ENCODE measurements at regions not wholly inside any gene's neighbourhood (a gene's known extent, or its start where the extent isn't known, plus 50 kb on each side); places are given as distances from the start of the nearest gene placed in this dataset.

DNA sequence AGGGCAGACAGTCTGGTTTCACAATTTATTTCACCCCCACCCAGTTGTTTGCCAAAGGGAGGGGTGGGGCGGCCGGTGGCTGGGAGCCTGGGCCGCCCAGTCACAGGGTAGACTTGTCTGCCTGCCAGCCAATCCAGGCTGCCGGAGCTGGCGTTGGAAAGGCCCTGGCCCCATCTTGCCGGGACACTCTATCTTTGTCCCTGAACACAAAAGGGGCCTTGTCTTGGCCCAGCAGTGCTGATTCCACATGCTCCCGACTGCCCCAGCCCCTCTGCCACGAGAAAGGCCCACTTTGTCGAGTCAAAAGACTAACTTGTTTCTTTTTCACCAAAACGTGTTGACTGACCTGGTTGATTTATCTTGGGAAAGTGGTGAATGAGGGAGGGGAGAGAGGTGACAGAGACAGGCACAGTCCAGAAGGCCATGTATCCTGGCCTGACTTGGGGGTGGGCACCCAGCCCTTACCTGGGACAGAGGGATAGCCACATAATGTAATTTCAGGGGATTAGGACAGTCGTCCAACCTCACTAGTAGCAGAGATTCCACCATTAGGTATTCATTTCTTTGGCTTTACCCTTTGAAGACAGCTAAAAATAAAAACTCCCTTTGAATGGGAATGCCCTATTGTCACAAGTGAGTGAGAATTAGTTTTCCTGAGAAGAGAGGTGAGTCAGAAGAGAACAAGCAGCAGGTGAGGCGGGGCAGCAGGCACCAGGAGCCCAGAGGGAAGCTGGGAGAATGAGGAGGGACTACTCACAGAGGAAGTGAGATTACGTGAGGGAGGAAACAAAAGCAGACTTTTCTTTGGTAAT, 67.0 kb upstream of the SIRPA start:
- DNase-seq (ENCODE audit: missing footprints) (no peak), ATAC-seq (peak; percentile 58)
- intact Hi-C loops (cut with DNase I) = no loop called here

DNA sequence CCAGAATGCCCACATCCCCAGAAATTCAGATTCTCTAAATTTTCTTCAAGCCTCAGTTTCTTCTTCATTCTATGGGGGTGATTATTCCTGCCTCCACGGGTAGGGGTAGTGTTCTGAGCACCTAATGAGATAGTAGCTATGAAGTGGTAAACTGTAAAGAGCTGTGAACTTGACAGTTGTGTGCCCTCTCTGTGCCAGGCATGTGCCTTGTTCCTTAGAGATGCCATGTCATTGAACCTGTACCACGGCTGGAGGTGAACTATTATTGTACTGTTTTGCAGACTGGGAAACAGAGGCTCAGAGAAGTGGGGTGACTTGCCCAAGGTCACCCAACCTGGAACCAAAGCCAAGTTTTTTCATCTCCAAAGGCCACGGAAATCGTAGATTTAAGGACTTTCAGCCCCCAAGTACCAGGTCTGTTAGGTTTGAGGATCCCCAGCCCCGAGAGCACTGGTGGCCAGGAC, 67.7 kb upstream of the SIRPA start:
- DNase-seq (ENCODE audit: missing footprints) = no peak
- ATAC-seq = no peak
- intact Hi-C loops (cut with DNase I) = no loop called here

DNA sequence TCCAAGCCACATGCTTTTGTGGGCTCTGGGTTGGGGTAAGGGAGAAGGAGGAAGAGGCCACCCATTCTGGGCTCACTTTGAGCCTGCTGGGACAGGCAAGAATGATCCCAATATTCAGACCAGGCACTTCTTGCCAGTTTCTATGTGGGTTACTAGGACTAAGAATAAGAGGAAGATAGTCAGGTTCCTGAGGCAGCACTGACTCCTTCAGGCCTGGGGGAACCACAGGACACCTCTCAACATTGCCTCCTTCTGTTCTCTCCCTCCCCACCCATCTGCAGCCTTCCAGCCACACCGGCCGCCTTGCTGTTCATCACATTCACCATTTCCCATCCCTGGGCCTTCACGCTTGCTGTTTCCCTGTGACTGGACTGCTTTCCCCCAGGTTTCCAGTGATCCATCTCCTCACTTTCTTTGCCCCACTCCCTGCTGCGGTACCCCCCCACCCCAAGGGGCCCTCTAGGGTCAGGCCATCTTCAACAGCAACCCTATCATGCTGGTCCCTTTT, 69.2 kb upstream of the SIRPA start:
- intact Hi-C loops (cut with DNase I) = no loop called here
- DNase-seq (ENCODE audit: missing footprints) = no peak
- no peak for ATAC-seq

DNA sequence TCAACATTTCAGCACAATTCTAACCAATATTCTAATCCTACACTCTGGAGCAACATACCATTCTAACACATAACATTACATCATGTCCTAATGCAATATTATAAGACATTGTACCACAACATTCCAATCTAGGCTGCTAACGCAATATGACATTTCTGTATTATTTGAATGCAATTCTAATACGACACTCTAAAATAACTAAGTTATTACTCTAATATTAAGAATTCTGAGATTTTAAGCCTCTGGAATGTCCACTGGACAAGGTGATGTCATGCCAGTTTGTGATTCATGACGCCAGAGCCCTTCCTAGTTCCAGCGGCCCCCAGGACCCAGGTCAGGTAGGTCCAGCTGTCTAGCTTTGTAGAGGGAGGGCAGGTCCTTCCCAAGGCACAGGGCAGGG, 69.7 kb upstream of the SIRPA start:
- DNase-seq (ENCODE audit: missing footprints) (no peak), ATAC-seq (no peak)
- intact Hi-C loops (cut with DNase I) = no loop called here

DNA sequence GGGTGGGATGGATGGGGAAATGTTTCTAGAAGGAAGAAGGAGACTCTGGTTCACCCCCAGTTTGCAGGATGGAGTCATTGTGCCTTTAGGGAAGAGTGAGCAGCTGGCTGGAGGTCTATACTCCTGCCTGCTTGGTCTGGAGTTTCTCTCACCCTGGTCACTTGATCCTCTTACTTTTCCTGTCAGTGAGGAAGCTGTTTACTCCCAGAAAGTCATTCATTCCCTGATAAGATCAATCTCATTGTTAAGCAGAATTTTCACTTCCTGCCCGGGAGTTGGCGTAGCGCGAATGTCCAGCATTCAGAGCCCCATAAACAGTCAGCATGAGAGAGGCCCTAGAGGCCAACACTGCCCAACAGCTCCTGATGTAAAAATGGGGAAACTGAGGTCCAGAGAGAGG, 70.4 kb upstream of the SIRPA start:
- ATAC-seq (no peak), DNase-seq (ENCODE audit: missing footprints) (no peak)
- intact Hi-C loops (cut with DNase I) = no loop called here

DNA sequence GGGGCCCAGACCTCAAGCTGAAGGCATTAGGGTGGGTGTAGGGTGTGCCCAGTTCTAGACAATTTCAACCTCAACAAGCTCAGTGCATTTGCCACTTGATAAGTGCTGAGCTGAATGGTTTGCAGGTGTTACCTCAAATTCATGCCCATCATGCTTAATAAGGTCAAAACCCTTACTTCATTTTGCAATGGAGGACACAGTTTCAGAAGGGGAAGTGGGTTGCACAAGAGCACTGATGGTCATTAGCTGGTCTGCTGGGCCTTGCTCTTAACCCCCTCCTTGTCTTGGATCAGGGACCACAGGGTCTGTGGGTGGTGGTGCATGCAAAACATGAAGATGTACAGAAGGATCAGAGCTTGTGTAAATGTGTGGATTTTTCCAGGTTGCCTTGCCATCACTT, 71.0 kb upstream of the SIRPA start:
- peak; percentile 24 for ATAC-seq
- DNase-seq (ENCODE audit: missing footprints) = no peak
- intact Hi-C loops (cut with DNase I) = no loop called here

DNA sequence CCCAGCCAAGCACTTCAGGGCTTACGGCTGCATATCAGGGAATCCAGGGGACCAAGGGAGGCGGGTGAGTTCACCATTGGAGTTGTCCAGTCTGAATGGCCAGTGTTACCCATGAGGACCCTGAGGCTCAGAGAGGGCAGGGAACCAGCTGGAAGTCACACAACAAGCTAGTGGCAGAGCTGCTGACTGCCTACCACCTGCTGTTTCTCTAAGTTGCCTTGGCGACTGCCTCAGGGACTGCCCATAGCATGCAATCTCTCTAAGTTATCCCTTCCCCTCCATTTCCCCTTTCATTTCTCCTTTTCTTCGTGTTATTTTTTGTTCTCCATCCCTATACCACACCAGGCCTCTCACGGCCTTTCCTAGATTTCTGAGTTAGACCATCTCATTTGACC, 71.8 kb upstream of the SIRPA start:
- intact Hi-C loops (cut with DNase I) = no loop called here
- no peak for DNase-seq (ENCODE audit: missing footprints)

DNA sequence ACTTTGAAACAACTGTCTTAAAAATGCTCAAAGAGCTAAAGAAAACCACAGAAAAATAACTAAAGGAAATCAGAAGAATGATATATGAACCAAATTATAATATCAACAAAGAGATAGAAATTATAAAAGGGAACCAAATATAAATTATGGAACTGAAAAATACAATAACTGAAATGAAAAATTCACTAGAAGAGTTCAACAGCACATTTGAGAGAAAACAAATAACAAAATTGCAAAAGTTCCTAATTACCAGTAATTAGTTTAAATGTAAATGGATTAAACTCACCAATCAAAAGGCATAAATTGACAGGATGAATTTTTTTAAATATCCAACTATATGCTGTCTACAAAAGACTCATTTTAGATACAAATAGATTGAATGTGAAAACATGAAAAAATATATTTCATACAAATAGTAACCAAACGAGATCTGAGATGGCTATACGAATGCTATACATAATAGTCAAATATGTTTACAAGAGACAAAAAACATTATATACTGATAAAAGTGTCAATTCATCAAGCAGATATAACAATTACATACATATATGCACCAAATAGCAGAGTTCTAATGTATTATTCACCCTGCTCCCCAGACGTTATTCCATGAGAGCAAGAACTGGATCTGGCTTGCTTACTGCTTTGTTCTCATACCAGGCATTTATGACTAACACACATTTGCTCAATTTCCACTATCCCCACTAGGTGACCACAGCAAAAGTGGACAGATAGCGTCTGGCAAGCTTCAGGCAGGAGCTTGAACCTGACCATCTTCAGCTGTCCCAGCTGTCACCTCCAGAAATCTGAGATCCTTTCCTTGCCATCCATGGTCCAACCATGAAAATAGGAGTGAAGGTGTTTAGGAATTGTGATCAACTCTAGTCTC, 72.4 kb upstream of the SIRPA start:
- DNase-seq (ENCODE audit: missing footprints) (no peak), ATAC-seq (no peak)
- intact Hi-C loops (cut with DNase I) = no loop called here

More for the DNA sequence above, 71.8 kb upstream of the SIRPA start:
- no peak for ATAC-seq

DNA sequence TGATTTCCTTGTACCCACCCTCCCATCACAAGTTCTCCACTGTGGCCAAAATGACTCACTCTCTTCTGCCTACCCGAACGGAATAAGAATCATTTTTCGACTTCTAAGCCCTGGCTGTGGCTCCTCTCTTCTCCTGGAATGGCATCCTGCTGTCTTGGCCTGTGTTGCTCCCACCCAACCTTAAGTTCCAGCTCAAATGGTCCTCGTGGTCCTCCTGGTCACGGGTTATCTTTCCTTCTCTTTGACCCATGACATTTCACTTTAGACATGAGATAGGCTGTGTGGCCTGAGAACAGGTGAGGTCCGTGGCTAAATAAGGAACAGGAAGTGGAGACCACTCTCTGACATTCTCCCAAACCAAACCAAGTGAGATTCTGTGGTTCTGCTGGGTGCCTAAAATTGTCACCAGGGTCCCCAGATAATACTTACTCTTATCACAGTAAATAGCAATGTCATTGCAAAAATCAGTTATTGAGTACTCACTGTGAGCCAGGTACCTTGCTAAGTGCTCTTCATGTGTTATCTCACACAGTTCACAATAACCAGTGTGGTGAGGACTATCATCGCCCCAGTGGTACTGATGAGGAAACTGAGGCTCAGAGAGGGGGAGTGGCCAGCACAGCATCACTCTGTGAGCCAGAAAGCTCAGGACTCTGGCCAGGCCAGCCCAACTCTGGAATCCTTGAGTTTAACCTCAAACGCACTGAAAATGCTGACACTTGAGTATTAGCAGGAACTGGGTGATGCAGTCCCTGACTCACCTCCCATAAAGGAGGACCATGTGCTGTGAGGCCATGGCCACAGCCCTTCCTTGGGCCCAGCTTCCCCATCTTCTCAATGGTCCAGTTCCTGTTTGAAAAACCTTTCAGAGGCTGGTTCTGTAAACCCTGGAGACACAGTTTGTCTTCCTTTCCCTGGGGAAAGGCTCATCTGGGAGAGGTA, 74.8 kb upstream of the SIRPA start:
- DNase-seq (ENCODE audit: missing footprints) (peak; percentile 77), ATAC-seq (no peak)
- intact Hi-C loops (cut with DNase I) = no loop called here

DNA sequence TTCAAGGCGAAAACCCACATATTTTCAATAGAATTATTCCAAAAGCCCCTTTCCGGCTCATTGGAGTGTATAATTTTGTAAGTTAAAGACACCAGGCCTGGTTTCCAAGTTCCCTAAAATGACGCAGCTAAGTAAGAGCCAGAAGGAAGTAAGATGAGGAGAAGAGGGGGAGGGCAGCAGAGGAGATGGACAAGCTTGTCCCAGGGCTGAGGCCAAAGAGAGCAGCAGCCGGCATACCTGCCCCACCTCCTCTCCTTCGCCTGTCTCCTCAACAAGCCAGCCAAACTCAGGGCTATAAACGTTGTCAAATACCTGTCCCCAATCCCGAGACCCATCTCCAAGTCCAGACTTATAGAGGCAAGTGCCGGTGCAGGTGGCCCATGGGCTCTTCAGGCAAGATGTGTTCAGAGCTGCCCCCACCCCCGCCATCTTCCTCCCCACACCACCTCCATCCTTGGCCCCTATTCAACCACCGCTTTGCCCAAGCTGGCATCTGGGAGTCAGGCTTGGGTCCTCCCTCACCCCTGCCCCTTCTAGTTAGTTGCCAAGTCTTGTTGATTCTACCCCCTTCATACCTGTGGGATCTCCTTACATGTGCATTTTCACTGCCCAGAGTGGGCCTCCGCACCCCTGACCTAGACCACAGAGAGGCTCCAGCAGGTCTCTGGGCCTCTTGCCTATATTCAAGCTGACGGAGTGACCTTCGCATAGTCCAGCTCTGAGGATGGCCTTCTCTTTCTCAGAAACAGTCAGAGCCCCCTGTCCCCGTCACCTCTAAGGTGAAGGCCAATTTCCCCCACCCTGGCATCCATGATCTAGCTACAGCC, 75.7 kb upstream of the SIRPA start:
- intact Hi-C loops (cut with DNase I) = loop anchor here (5.0 kb wide), 1 partner anchor 73 kb away; no protein-coding TSS in a partner anchor
- ATAC-seq (no peak), DNase-seq (ENCODE audit: missing footprints) (no peak)

DNA sequence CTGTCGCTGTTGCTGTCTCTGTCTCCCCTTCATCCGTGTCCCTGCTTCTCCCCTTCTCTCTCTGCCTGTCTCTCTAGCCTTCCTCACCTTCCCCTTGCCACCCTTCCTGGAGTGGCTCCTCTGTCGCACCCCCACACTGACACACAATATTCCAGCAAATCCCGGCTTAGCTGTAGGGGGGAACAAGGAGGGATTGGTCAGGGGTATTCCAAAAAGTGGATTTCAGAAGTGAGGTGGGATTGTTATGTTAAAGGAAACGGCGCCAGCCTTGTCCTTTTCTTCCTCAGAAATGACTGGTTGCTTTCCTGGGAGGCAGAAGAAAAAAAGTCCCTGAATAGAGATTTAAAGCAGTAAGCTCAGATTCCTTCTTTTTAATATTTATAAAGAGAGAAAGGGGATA, 76.3 kb upstream of the SIRPA start:
- intact Hi-C loops (cut with DNase I) = loop anchor here (5.0 kb wide), 1 partner anchor 73 kb away; no protein-coding TSS in a partner anchor
- no peak for DNase-seq (ENCODE audit: missing footprints)
- no peak for ATAC-seq

DNA sequence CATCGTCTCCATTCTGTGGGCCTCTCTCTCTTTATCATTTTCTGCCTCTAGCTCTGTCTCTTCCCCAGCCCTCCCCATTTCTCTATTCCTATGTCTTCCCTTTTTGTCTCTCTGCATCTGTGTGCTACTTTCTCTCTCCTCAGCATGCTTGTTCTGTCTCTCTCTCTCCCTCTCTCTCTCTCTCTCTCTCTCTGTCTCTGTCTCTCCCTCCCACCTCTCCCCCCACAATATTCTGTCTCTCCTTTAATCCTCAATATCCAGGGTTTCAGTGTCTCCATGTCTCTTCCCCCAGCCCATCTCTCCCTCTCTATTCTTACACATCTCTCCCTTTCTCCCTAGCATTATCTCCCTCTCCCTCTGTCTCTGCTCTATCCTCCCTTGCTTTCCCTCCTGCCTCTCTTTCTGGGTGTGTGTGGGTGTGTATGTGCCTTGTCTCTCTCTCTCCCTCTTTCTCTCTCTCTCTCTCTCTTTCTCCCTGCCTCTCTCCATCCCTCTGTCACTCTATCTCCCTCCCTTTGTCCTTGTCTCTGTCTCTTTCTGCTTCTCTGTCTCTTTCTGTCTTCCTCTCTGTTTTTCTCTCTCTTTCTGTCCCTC, 76.9 kb upstream of the SIRPA start:
- intact Hi-C loops (cut with DNase I) = loop anchor here (5.0 kb wide), 1 partner anchor 74 kb away; no protein-coding TSS in a partner anchor
- ATAC-seq (no peak), DNase-seq (ENCODE audit: missing footprints) (no peak)

DNA sequence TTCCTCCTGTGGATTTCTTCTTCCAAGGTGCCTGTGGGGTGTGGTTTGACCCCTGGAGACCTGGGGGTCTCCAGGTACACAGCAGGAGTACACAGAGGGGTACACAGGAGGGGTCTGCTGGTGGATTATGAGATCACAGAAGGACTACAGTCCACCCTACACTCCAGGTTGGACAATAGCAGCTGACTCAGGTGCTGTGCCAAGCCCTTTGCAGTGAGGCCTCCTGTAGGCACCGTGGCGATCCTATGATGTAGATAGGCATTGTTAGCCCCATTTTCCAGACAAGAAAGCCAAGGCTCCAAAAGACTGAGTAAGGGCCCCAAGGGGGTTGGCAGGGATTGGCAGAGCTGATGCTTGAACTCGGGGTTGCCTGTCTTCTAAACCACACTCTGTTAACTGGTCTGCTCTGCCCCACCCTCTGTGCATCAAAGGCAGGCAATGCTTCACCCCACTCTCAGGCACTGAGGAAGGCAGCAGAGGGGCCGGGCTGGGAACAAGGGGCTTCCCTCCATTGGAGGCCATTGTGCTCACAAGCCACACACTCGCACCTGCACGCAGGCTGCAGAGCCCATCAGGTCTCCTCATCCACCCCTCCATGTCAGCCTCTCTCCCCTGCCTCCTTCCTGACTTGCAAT, 77.5 kb upstream of the SIRPA start:
- intact Hi-C loops (cut with DNase I) = loop anchor here (5.0 kb wide), 1 partner anchor 75 kb away; no protein-coding TSS in a partner anchor

DNA sequence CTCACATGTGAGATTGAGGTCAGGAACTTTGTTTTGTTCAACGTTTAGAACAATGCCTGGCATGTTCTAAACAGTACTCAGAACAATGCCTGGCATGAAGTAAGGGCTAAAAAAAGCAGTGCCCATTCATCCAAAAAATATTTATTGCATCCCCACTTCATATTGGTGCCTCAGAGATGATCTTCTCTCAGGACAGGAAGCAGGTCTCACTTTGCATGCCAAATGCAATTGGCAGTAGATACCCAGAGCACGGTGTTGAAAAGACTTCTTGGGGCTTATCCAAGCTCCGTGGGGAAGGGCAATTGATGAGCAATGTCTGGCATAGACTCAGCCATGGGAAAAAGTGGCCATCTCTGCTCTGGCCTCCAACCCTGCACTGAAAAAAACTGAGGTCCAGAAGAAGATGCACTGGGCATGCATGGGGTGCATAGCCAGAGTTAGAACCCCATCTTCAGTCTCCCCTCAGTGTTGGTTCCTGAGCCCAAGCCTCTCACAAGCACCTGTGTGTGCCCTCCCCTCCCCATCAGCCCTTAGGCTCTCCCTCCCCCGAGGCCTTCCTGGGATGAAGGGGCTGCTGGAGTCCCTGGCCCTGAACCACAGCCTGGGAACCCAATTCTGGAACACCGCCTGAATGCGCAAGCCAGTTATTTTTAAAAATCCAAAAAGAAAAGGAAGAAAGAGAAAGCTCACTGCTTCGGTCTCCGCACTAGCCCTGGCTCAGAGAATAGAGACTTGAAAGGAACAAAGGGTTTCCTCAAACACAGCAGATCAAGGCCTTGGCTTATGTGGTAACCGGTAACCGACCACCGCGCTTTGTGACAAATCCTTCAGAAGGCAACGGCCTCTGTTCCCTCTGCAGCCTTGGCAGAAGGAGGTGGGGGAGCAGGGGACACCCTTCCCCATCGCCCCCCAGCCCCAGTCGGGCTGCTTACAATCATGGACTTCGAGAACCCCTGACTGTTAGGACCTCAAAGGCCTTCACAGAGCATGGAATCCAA, 78.5 kb upstream of the SIRPA start:
- ATAC-seq (peak; percentile 76), DNase-seq (ENCODE audit: missing footprints) (no peak)
- intact Hi-C loops (cut with DNase I) = loop anchor here (5.0 kb wide), 1 partner anchor 76 kb away; no protein-coding TSS in a partner anchor

More for the DNA sequence above, 77.5 kb upstream of the SIRPA start:
- DNase-seq (ENCODE audit: missing footprints) (no peak), ATAC-seq (no peak)

DNA sequence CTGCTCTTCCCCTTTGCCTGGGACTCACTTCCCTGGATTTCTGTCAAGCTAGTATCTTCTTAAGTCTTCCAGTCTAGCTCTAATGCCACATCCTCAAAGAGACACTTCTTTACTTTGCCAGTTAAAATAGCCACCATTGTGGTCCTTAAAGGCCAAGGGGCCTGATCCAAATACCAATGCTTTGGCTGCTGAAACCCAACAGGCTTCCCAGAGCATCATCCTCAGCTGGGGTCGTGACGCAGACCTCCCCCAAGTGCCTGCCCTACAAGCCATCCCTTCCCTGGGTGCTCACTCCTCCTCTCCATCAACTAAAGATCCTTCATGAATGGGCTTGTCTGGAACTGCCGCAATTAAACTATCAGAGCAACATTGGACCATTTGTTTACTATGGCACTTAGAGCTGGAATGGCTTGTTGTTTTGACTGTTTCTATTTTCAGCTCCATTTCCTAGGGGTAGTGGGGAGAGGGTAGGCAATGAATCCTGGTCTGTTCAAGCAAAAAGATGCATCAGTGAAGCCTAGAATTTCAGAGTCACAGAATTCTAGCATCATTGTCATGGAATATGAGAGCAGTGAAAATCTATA, 79.6 kb upstream of the SIRPA start:
- DNase-seq (ENCODE audit: missing footprints) = no peak
- intact Hi-C loops (cut with DNase I) = loop anchor here (5.0 kb wide), 1 partner anchor 77 kb away; no protein-coding TSS in a partner anchor
- ATAC-seq = no peak

All from Right ventricle myocardium inferior (tissue), 1 donor.